GM19328 (cell line): ENCODE measurements at regions not wholly inside any gene's neighbourhood (a gene's known extent, or its start where the extent isn't known, plus 50 kb on each side); places are given as distances from the start of the nearest gene placed in this dataset.

ENCODE experiments used
- ATAC-seq: cut with Tn5 transposase; IDR thresholded peaks from one replicate; pipeline ENCODE4 v1.9.1; 2021; ENCODE audit warnings: mild to moderate bottlenecking, moderate library complexity; ENCODE audit not compliant: unreplicated experiment

- ATAC-seq, result no peak
Observed at GRCh38 chr13:106774621-106775020, 206.7 kb upstream of the ARGLU1 start.

- ATAC-seq, result no peak
Observed at GRCh38 chr13:106772006-106772601, 204.2 kb upstream of the ARGLU1 start.

GRCh38 chr13:106768991-106769390, 201.1 kb upstream of the ARGLU1 start:
- ATAC-seq, result no peak

GRCh38 chr13:106762708-106763107, 194.8 kb upstream of the ARGLU1 start:
- ATAC-seq, result no peak

GRCh38 chr13:106756446-106756845, 188.5 kb upstream of the ARGLU1 start:
- ATAC-seq, result no peak

- ATAC-seq, result no peak
Observed at GRCh38 chr13:106755542-106755941, 187.6 kb upstream of the ARGLU1 start.

- ATAC-seq, result no peak
Observed at GRCh38 chr13:106753251-106753650, 185.3 kb upstream of the ARGLU1 start.

- ATAC-seq, result no peak
Observed at GRCh38 chr13:106752584-106753170, 184.7 kb upstream of the ARGLU1 start.

- no peak for ATAC-seq
Observed at GRCh38 chr13:106748785-106749184, 180.8 kb upstream of the ARGLU1 start.

GRCh38 chr13:106744516-106744915, 176.6 kb upstream of the ARGLU1 start:
- no peak for ATAC-seq

- ATAC-seq, result no peak
Observed at GRCh38 chr13:106738186-106738678, 170.3 kb upstream of the ARGLU1 start.

GRCh38 chr13:106736941-106737340, 169.0 kb upstream of the ARGLU1 start:
- ATAC-seq, result no peak

GRCh38 chr13:106734198-106734597, 166.3 kb upstream of the ARGLU1 start:
- no peak for ATAC-seq

- ATAC-seq, result no peak
Observed at GRCh38 chr13:106723036-106723435, 155.1 kb upstream of the ARGLU1 start.

- no peak for ATAC-seq
Observed at GRCh38 chr13:106722620-106723019, 154.7 kb upstream of the ARGLU1 start.

- no peak for ATAC-seq
Observed at GRCh38 chr13:106721599-106721998, 153.7 kb upstream of the ARGLU1 start.

- no peak for ATAC-seq
Observed at GRCh38 chr13:106714271-106714982, 146.5 kb upstream of the ARGLU1 start.

- ATAC-seq, result no peak
Observed at GRCh38 chr13:106712381-106712780, 144.4 kb upstream of the ARGLU1 start.

- no peak for ATAC-seq
Observed at GRCh38 chr13:106710266-106710665, 142.3 kb upstream of the ARGLU1 start.

- no peak for ATAC-seq
Observed at GRCh38 chr13:106709522-106709921, 141.6 kb upstream of the ARGLU1 start.

GRCh38 chr13:106702505-106702904, 134.6 kb upstream of the ARGLU1 start:
- no peak for ATAC-seq

GRCh38 chr13:106701771-106702341, 133.9 kb upstream of the ARGLU1 start:
- no peak for ATAC-seq
